Natural killer cell (primary cell): ENCODE measurements at regions not wholly inside any gene's neighbourhood (a gene's known extent, or its start where the extent isn't known, plus 50 kb on each side); places are given as distances from the start of the nearest gene placed in this dataset.
"Not testable (repeated sequence)": the region's sequence is repeated elsewhere in the genome, so short reads cannot be mapped to it uniquely, and the experiment has no call there.

Experiments
- ATAC-seq, 3 donors: fragments of 150-1000 bp in 2 of 3; fragments of 200-7000 bp in 1 of 3; cut with Tn5 transposase; 1 replicate in 1 of 3; 2 replicates in 2 of 3; pipeline ENCODE4 v1.10.0; 2021; ENCODE audit warnings: mild to moderate bottlenecking in 2 of 3, moderate library complexity in 2 of 3
- DNase-seq, 2 donors: peaks; one replicate each; pipeline versions ENCODE4 v3.0.0 to v3.0.0-alpha.2; 2013 to 2021; ENCODE audit warnings: mixed read lengths in 1 of 2
- H3K27ac ChIP-seq: one replicate; pipeline ENCODE4 v1.5.1; 2013; ENCODE audit warnings: mild to moderate bottlenecking, low read length
- H3K27me3 ChIP-seq: one replicate; pipeline ENCODE4 v1.6.1; 2013; ENCODE audit warnings: low read length; ENCODE audit not compliant: control insufficient read depth, insufficient read depth
- H3K36me3 ChIP-seq: one replicate; pipeline ENCODE4 v1.6.1; 2013; ENCODE audit warnings: low read length; ENCODE audit not compliant: control insufficient read depth, insufficient read depth
- H3K4me1 ChIP-seq: one replicate; pipeline ENCODE4 v1.6.1; 2013; ENCODE audit warnings: low read length; ENCODE audit not compliant: control insufficient read depth, insufficient read depth
- H3K4me3 ChIP-seq: one replicate; pipeline ENCODE4 v1.5.1; 2013; ENCODE audit warnings: low read length
- H3K9me3 ChIP-seq: one replicate; pipeline ENCODE4 v1.6.1; 2013; ENCODE audit warnings: low read length; ENCODE audit not compliant: control insufficient read depth, insufficient read depth
- H3K27ac Mint-ChIP-seq, 2 donors: one replicate each; pipeline ENCODE4 v1.8.0; 2022; ENCODE audit warnings: mild to moderate bottlenecking in 2 of 2, mixed read lengths in 2 of 2, moderate library complexity in 1 of 2
- H3K27me3 Mint-ChIP-seq, 2 donors: one replicate each; pipeline ENCODE4 v1.8.0; 2022; ENCODE audit warnings: low read depth in 2 of 2, mixed read lengths in 2 of 2
- H3K36me3 Mint-ChIP-seq: one replicate; pipeline ENCODE4 v1.8.0; 2022; ENCODE audit warnings: mixed read lengths
- H3K4me1 Mint-ChIP-seq, 2 donors: one replicate each; pipeline ENCODE4 v1.8.0; 2022; ENCODE audit warnings: mixed read lengths in 2 of 2
- H3K4me3 Mint-ChIP-seq: one replicate; pipeline ENCODE4 v1.8.0; 2022; ENCODE audit warnings: mild to moderate bottlenecking, moderate library complexity, mixed read lengths
- H3K9me3 Mint-ChIP-seq, 2 donors: one replicate each; pipeline ENCODE4 v1.8.0; 2022; ENCODE audit warnings: mixed read lengths in 2 of 2
- WGBS: methylation state at CpG from one replicate; pipeline ENCODE4 v1.1.7; 2013; ENCODE audit warnings: missing lambda C conversion rate; ENCODE audit not compliant: insufficient coverage; 5-methylcytosine and 5-hydroxymethylcytosine counted together
- intact Hi-C: fragments of 100-400 bp; cut with micrococcal nuclease; formaldehyde crosslinking; loops from one replicate; pipeline ENCODE4 v1.14.2; 2022
- TF ChIP-seq, protein P1 (sequence below): fragments of 200-600 bp; IDR thresholded peaks from one replicate; pipeline ENCODE4 v1.8.0; 2022; ENCODE audit warnings: antibody characterized with exemption

DNA sequence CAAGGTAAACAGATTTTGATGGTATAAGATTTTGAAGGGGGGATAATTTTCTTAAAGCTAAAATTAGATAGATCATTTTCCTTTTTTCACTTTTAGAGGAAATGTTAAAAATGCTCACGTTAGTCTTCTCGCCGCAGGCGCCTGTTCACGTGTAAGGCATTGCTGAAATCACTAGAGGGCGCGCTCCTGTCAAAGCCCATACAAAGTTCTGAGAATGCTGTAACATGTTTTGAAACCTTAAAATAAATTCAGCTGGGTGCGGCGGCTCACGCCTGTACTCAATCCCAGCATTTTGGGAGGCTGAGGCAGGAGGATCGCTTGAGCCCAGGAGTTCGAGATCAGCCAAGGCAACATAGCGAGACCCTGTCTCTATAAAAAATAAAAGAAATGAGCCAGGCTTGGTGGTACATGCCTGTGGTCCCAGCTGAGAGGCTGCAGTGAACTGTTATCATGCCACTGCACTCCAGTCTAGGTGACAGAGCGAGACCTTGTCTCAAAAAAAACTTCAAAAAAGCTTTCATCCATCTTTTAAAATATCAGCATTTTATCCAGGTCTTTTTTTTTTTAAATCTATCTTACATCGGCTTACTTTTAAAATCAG lies 138.0 kb downstream of the RBMX2 start:
- H3K4me1 ChIP-seq = no peaks in the 10 kb centered on the region
- peak in 1 of 2 donors; percentile 52 for DNase-seq
- H3K9me3 Mint-ChIP-seq = no peaks in the 10 kb centered on the region

DNA sequence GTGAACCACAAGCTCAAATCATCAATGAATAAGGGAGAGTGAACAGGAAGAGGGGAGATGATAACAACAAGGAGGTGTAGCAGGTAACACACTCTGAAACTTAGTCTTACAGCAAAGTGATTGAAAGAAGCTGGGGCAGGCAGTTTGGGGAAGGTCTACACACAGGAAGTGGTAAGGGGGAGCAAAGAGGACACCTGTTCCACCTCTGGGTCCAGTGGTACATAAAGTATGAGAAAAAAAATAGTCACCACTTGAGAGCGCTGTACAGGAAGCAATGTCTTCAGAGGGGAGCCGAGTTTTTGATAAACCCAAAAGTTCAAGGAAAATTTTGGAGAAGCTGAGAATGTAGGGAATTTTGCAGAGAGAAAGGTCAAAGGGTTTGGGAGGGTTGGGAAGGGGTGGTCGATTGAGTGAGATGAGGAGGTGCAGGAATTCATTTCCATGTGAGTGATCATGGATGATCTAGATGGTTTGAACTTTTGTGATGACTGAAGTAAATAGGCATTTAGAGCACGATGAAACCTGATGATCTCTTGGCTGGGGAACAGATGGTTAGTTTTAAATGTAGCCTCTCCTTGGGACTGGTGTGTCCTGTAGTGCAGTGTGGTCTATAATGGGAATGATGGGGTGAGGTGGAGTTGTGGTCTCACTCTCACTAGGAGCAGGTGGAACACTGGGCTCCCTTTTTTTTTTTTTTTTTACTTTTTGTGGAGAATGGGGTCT lies 142.0 kb downstream of the RBMX2 start:
- no peaks in the 10 kb centered on the region for H3K36me3 ChIP-seq
- intact Hi-C loops = no loop called here
- peaks cover 4 to 17% of the 10 kb centered on the region in 2 donors for H3K27me3 Mint-ChIP-seq
- H3K27ac Mint-ChIP-seq = no peak overlapping the region
- H3K27me3 ChIP-seq = no peaks in the 10 kb centered on the region
- no peak overlapping the region for H3K4me3 Mint-ChIP-seq
- ATAC-seq (no peak), DNase-seq (no peak)
- no peaks in the 10 kb centered on the region for H3K9me3 ChIP-seq
- H3K36me3 Mint-ChIP-seq = no peaks in the 10 kb centered on the region
- 65% methylated on average over 4 of the region's 4 CpGs for WGBS
- no peaks in the 10 kb centered on the region for H3K9me3 Mint-ChIP-seq
- no peak overlapping the region for H3K4me3 ChIP-seq
- no peak overlapping the region for H3K27ac ChIP-seq
- TF ChIP-seq, protein P1, sequence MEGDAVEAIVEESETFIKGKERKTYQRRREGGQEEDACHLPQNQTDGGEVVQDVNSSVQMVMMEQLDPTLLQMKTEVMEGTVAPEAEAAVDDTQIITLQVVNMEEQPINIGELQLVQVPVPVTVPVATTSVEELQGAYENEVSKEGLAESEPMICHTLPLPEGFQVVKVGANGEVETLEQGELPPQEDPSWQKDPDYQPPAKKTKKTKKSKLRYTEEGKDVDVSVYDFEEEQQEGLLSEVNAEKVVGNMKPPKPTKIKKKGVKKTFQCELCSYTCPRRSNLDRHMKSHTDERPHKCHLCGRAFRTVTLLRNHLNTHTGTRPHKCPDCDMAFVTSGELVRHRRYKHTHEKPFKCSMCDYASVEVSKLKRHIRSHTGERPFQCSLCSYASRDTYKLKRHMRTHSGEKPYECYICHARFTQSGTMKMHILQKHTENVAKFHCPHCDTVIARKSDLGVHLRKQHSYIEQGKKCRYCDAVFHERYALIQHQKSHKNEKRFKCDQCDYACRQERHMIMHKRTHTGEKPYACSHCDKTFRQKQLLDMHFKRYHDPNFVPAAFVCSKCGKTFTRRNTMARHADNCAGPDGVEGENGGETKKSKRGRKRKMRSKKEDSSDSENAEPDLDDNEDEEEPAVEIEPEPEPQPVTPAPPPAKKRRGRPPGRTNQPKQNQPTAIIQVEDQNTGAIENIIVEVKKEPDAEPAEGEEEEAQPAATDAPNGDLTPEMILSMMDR = no peak
- H3K4me1 ChIP-seq = no peaks in the 10 kb centered on the region
- no peaks in the 10 kb centered on the region for H3K4me1 Mint-ChIP-seq

More for the DNA sequence above, 138.0 kb downstream of the RBMX2 start:
- H3K27me3 ChIP-seq = no peaks in the 10 kb centered on the region
- 13% methylated on average over 14 of the region's 15 CpGs for WGBS
- Mint-ChIP-seq H3K4me3 (no peak overlapping the region), H3K27me3 (peaks cover 13 to 25% of the 10 kb centered on the region in 2 donors), H3K27ac (no peak overlapping the region), H3K4me1 (no peaks in the 10 kb centered on the region), H3K36me3 (no peaks in the 10 kb centered on the region)
- no peaks in the 10 kb centered on the region for H3K36me3 ChIP-seq
- intact Hi-C loops = loop anchor here (1.0 kb wide), 1 partner anchor 377 kb away; no protein-coding TSS in a partner anchor
- no peaks in the 10 kb centered on the region for H3K9me3 ChIP-seq
- no peak overlapping the region for H3K27ac ChIP-seq
- TF ChIP-seq, protein P1 = peak; percentile 56
- ATAC-seq = peak in 1 of 3 donors; percentile 63
- H3K4me3 ChIP-seq = no peak overlapping the region

DNA sequence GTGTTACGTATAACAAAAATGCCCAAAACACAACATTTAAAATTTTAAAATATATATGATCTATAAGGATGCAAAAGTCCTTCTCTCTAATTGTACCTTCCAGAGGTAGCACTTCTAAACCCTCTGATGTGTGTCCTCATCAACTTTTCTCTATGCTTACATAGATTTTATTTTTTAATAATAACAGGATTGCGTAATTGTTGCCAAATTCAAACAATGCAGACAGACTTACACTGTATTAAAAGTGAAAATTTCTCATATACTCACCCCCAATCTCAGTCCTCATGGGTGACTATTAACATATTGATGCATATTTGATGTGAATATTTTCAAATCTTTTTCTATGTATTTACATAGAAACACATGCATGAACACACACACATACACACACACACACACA lies 144.0 kb downstream of the RBMX2 start:
- Histone ChIP-seq H3K9me3 (no peaks in the 10 kb centered on the region), H3K4me3 (no peak overlapping the region), H3K27me3 (no peaks in the 10 kb centered on the region), H3K36me3 (no peaks in the 10 kb centered on the region), H3K27ac (no peak overlapping the region), H3K4me1 (no peaks in the 10 kb centered on the region)
- no peak overlapping the region for H3K27ac Mint-ChIP-seq
- H3K9me3 Mint-ChIP-seq = no peaks in the 10 kb centered on the region
- DNase-seq (no peak), ATAC-seq (no peak)
- TF ChIP-seq, protein P1 = no peak
- no CpG with 5 or more reads among the region's 2 CpGs for WGBS
- no peaks in the 10 kb centered on the region for H3K36me3 Mint-ChIP-seq
- intact Hi-C loops = no loop called here
- no peak overlapping the region for H3K4me3 Mint-ChIP-seq
- H3K4me1 Mint-ChIP-seq = no peaks in the 10 kb centered on the region
- H3K27me3 Mint-ChIP-seq = peaks cover 4 to 27% of the 10 kb centered on the region in 2 donors

DNA sequence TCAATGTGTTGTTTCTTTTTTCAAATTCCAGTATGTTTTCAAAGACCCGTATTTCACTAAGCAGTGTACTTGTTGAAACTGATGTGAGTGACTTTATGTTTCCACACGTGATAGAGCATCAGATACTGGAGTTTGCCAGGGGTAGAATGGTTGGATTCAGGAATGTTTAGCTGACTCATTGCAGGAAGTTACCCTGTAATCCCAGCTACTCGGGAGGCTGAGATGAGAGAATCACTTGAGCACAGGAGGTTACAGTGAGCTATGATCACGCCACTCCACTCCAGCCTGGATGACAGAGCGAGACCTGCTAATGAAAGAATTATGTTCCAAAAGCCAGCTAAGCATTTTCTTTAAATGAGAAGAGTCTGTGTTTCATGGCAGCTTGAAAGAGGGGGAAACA lies 147.6 kb downstream of the RBMX2 start:
- DNase-seq, H3K27ac ChIP-seq, H3K36me3 ChIP-seq, ATAC-seq, H3K36me3 Mint-ChIP-seq, intact Hi-C loops, H3K4me3 Mint-ChIP-seq, H3K9me3 ChIP-seq, H3K4me1 Mint-ChIP-seq, H3K4me1 ChIP-seq, H3K9me3 Mint-ChIP-seq, H3K27me3 ChIP-seq, H3K4me3 ChIP-seq, H3K27ac Mint-ChIP-seq: not testable (repeated sequence)
- peaks cover 4 to 32% of the 10 kb centered on the region in 2 donors for H3K27me3 Mint-ChIP-seq
- WGBS = 76% methylated on average over 3 of the region's 5 CpGs
